Psoas muscle (tissue), 7 donors: ENCODE measurements at regions not wholly inside any gene's neighbourhood (a gene's known extent, or its start where the extent isn't known, plus 50 kb on each side); places are given as distances from the start of the nearest gene placed in this dataset.
"Not testable (repeated sequence)": the region's sequence is repeated elsewhere in the genome, so short reads cannot be mapped to it uniquely, and the experiment has no call there.

Experiments used
- ATAC-seq, 4 donors: fragments of 200-7000 bp; cut with Tn5 transposase; one replicate each; pipeline ENCODE4 v1.9.1; 2020; ENCODE audit warnings: moderate library complexity in 3 of 4, mild to moderate bottlenecking in 2 of 4
- DNase-seq, 2 donors: peaks; one replicate each; pipeline ENCODE4 v3.0.0-alpha.2; 2020
- H3K27ac ChIP-seq: fragments of 200-600 bp; one replicate; pipeline ENCODE4 v1.8.0; 2022
- H3K27me3 ChIP-seq, 3 donors: fragments of 200-600 bp in 1 of 3; one replicate each; pipeline versions ENCODE4 v1.6.1 to v1.8.0; 2013 to 2022; ENCODE audit warnings: low read length in 2 of 3, mild to moderate bottlenecking in 2 of 3, moderate library complexity in 1 of 3; ENCODE audit not compliant: insufficient read depth in 3 of 3
- H3K36me3 ChIP-seq, 2 donors: fragments of 200-600 bp in 1 of 2; one replicate each; pipeline versions ENCODE4 v1.6.1 to v1.8.0; 2013 to 2022; ENCODE audit warnings: low read depth in 1 of 2, mild to moderate bottlenecking in 1 of 2, moderate library complexity in 1 of 2; ENCODE audit not compliant: insufficient read depth in 1 of 2
- H3K4me1 ChIP-seq: fragments of 200-600 bp; one replicate; pipeline ENCODE4 v1.8.0; 2022
- H3K4me3 ChIP-seq: fragments of 200-600 bp; one replicate; pipeline ENCODE4 v1.8.0; 2022; ENCODE audit warnings: mild to moderate bottlenecking
- H3K9me3 ChIP-seq: fragments of 200-600 bp; one replicate; pipeline ENCODE4 v1.8.0; 2022
- WGBS, 3 donors: extraction: QIAGEN DNeasy Blood & Tissue Kit; methylation state at CpG; one replicate each; pipeline versions ENCODE4 v1.1.6 to v1.1.7; 2013; 5-methylcytosine and 5-hydroxymethylcytosine counted together
- intact Hi-C, 2 donors: fragments of 100-400 bp; cut with DNase I; formaldehyde crosslinking; loops; one replicate each; pipeline versions ENCODE4 v1.11.0 to v1.14.2; 2022
- donor health status: healthy with polysubstance abuse.
- donor health status: DM: no; HTN: no; CAD: no; lungs with moderate emphysema.
- donor health status: Bipolar disorder and iron deficiency.
- donor health status: healthy.
- donor health status: DM: yes; HTN: yes; CAD: no.
- donor health status: DM: no; HTN: no; CAD: no.
- donor health status: DM: yes; HTN: yes; CAD: no.

GRCh38 chr5:70585996-70586395 lies 170.8 kb downstream of the GTF2H2C_2 start:
- H3K4me1 ChIP-seq, H3K9me3 ChIP-seq, intact Hi-C loops, H3K27ac ChIP-seq, H3K4me3 ChIP-seq, H3K27me3 ChIP-seq, ATAC-seq, H3K36me3 ChIP-seq: not testable (repeated sequence)
- DNase-seq: peak in 1 of 2 donors; percentile 2
- WGBS, 3 donors: no CpG with 5 or more reads among the region's 42 CpGs
